Neuron (in vitro differentiated cells): ENCODE measurements at regions not wholly inside any gene's neighbourhood (a gene's known extent, or its start where the extent isn't known, plus 50 kb on each side); places are given as distances from the start of the nearest gene placed in this dataset.
"Not testable (repeated sequence)": the region's sequence is repeated elsewhere in the genome, so short reads cannot be mapped to it uniquely, and the experiment has no call there.

Experiments
- H2AFZ ChIP-seq: one replicate; pipeline ENCODE4 v1.6.1; 2013; ENCODE audit warnings: low read depth, mild to moderate bottlenecking, inconsistent platforms, low read length, moderate library complexity
- H3K27me3 ChIP-seq: one replicate; pipeline ENCODE4 v1.6.1; 2013; ENCODE audit warnings: low read length; ENCODE audit not compliant: insufficient read depth
- H3K36me3 ChIP-seq: one replicate; pipeline ENCODE4 v1.6.1; 2013; ENCODE audit warnings: low read length; ENCODE audit not compliant: insufficient read depth
- H3K4me1 ChIP-seq: one replicate; pipeline ENCODE4 v1.6.1; 2013; ENCODE audit warnings: low read length; ENCODE audit not compliant: insufficient read depth
- H3K4me3 ChIP-seq: 2 replicates; pipeline ENCODE4 v1.5.1; 2013; ENCODE audit warnings: mild to moderate bottlenecking, low read length, moderate library complexity
- H3K9me3 ChIP-seq: one replicate; pipeline ENCODE4 v1.6.1; 2013; ENCODE audit warnings: low read length

- no peak overlapping the region for H3K4me3 ChIP-seq
- H3K27me3 ChIP-seq, result no peaks in the 10 kb centered on the region
- H3K9me3 ChIP-seq, result no peaks in the 10 kb centered on the region
- no peak overlapping the region for H2AFZ ChIP-seq
- no peaks in the 10 kb centered on the region for H3K36me3 ChIP-seq
- H3K4me1 ChIP-seq, result no peaks in the 10 kb centered on the region
Measured at GRCh38 chr7:81284576-81284975, 365.7 kb upstream of the SEMA3C start.

- Histone ChIP-seq H3K4me1 (no peaks in the 10 kb centered on the region), H3K9me3 (no peaks in the 10 kb centered on the region), H3K27me3 (no peaks in the 10 kb centered on the region), H3K36me3 (no peaks in the 10 kb centered on the region), H3K4me3 (no peak overlapping the region), H2AFZ (no peak overlapping the region)
Measured at GRCh38 chr7:81280531-81280930, 361.7 kb upstream of the SEMA3C start.

GRCh38 chr7:81277691-81278090 lies 358.8 kb upstream of the SEMA3C start:
- no peak overlapping the region for H3K4me3 ChIP-seq
- no peaks in the 10 kb centered on the region for H3K4me1 ChIP-seq
- H3K27me3 ChIP-seq, result no peaks in the 10 kb centered on the region
- H3K9me3 ChIP-seq, result no peaks in the 10 kb centered on the region
- no peaks in the 10 kb centered on the region for H3K36me3 ChIP-seq
- no peak overlapping the region for H2AFZ ChIP-seq

- no peaks in the 10 kb centered on the region for H3K36me3 ChIP-seq
- H3K4me1 ChIP-seq, result no peaks in the 10 kb centered on the region
- H3K9me3 ChIP-seq, result no peaks in the 10 kb centered on the region
- H3K4me3 ChIP-seq, result no peak overlapping the region
- no peaks in the 10 kb centered on the region for H3K27me3 ChIP-seq
- no peak overlapping the region for H2AFZ ChIP-seq
Measured at GRCh38 chr7:81273601-81274397, 354.9 kb upstream of the SEMA3C start.

- no peaks in the 10 kb centered on the region for H3K9me3 ChIP-seq
- H3K4me3 ChIP-seq, result no peak overlapping the region
- no peaks in the 10 kb centered on the region for H3K27me3 ChIP-seq
- no peaks in the 10 kb centered on the region for H3K36me3 ChIP-seq
- no peak overlapping the region for H2AFZ ChIP-seq
- H3K4me1 ChIP-seq, result no peaks in the 10 kb centered on the region
Measured at GRCh38 chr7:81272176-81272575, 353.3 kb upstream of the SEMA3C start.

- Histone ChIP-seq H3K27me3 (no peaks in the 10 kb centered on the region), H2AFZ (no peak overlapping the region), H3K4me3 (no peak overlapping the region), H3K9me3 (peaks cover 3% of the 10 kb centered on the region), H3K36me3 (no peaks in the 10 kb centered on the region), H3K4me1 (no peaks in the 10 kb centered on the region)
Measured at GRCh38 chr7:81268551-81268950, 349.7 kb upstream of the SEMA3C start.

GRCh38 chr7:81267508-81267907 lies 348.7 kb upstream of the SEMA3C start:
- Histone ChIP-seq H3K4me1 (no peaks in the 10 kb centered on the region), H3K36me3 (no peaks in the 10 kb centered on the region), H3K4me3 (no peak overlapping the region), H3K9me3 (peaks cover 3% of the 10 kb centered on the region), H3K27me3 (no peaks in the 10 kb centered on the region), H2AFZ (no peak overlapping the region)

GRCh38 chr7:81264116-81264515 lies 345.3 kb upstream of the SEMA3C start:
- Histone ChIP-seq H2AFZ (no peak overlapping the region), H3K27me3 (no peaks in the 10 kb centered on the region), H3K9me3 (peaks cover 3% of the 10 kb centered on the region), H3K4me3 (no peak overlapping the region), H3K36me3 (no peaks in the 10 kb centered on the region), H3K4me1 (no peaks in the 10 kb centered on the region)

GRCh38 chr7:81260152-81260551 lies 341.3 kb upstream of the SEMA3C start:
- H3K27me3 ChIP-seq, result no peaks in the 10 kb centered on the region
- H3K4me3 ChIP-seq, result no peak overlapping the region
- peaks cover 3% of the 10 kb centered on the region for H3K9me3 ChIP-seq

GRCh38 chr7:81256991-81257390 lies 338.1 kb upstream of the SEMA3C start:
- no peaks in the 10 kb centered on the region for H3K36me3 ChIP-seq
- no peak overlapping the region for H2AFZ ChIP-seq
- no peaks in the 10 kb centered on the region for H3K4me1 ChIP-seq
- H3K9me3 ChIP-seq, result no peaks in the 10 kb centered on the region
- H3K4me3 ChIP-seq, result no peak overlapping the region
- no peaks in the 10 kb centered on the region for H3K27me3 ChIP-seq

More at GRCh38 chr7:81260152-81260551, 341.3 kb upstream of the SEMA3C start:
- no peak overlapping the region for H2AFZ ChIP-seq
- no peaks in the 10 kb centered on the region for H3K36me3 ChIP-seq
- H3K4me1 ChIP-seq, result no peaks in the 10 kb centered on the region

GRCh38 chr7:81248420-81248819 lies 329.6 kb upstream of the SEMA3C start:
- Histone ChIP-seq H3K36me3 (no peaks in the 10 kb centered on the region), H3K9me3 (no peaks in the 10 kb centered on the region), H3K4me3 (no peak overlapping the region), H2AFZ (no peak overlapping the region), H3K4me1 (no peaks in the 10 kb centered on the region), H3K27me3 (no peaks in the 10 kb centered on the region)

GRCh38 chr7:81247364-81247763 lies 328.5 kb upstream of the SEMA3C start:
- not testable (repeated sequence) for H3K9me3 ChIP-seq, H3K4me1 ChIP-seq, H3K4me3 ChIP-seq, H2AFZ ChIP-seq, H3K36me3 ChIP-seq, H3K27me3 ChIP-seq

GRCh38 chr7:81245353-81245752 lies 326.5 kb upstream of the SEMA3C start:
- Histone ChIP-seq H2AFZ (no peak overlapping the region), H3K36me3 (no peaks in the 10 kb centered on the region), H3K27me3 (no peaks in the 10 kb centered on the region), H3K9me3 (no peaks in the 10 kb centered on the region), H3K4me3 (no peak overlapping the region), H3K4me1 (no peaks in the 10 kb centered on the region)

- no peaks in the 10 kb centered on the region for H3K36me3 ChIP-seq
- no peaks in the 10 kb centered on the region for H3K27me3 ChIP-seq
- no peaks in the 10 kb centered on the region for H3K9me3 ChIP-seq
- no peaks in the 10 kb centered on the region for H3K4me1 ChIP-seq
- no peak overlapping the region for H3K4me3 ChIP-seq
- no peak overlapping the region for H2AFZ ChIP-seq
Measured at GRCh38 chr7:81244224-81244623, 325.4 kb upstream of the SEMA3C start.
